ENCODE measurements at regions not wholly inside any gene's neighbourhood (a gene's known extent, or its start where the extent isn't known, plus 50 kb on each side); places are given as distances from the start of the nearest gene placed in this dataset.

DNA sequence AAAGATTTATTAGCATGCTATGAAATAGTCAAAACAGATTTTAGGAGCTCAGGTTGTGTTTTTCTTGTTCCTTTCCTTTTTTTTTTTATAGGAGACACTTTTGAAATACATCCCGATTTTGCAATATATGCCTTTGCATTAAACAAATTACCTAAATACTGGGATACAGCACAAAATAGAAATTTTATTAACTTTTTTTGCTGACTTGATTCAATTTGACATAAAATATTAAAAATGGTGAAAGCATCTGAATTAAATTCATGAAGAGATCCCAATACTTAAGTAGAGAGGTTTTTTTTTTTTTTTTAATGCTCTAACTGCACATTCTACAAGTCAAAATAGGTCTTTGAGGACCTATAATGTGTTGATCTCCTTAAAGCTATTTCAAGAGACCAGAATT is 939.5 kb upstream of the CHAC2 start:
- no peak for ATAC-seq

DNA sequence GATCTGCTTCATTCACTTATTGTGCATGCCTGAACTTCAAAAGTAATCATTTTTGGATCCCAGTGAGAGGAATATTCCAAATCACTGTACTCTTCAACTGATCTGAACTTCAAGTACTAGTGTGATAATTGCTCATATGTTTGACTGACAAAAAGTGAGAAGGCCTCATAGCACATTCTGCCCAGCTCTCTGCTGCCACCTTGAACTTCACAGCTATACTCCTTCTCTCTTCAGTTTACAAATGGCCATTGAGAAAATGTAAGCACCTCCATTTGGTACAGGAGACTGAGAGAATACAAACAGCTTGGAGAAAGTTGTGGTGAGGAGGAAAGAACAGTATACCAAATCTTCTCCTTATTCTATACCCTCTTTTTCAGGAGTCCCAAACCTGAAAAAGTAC is 946.0 kb upstream of the CHAC2 start:
- no peak for ATAC-seq

GRCh38 chr2:52818958-52819357 is 948.6 kb upstream of the CHAC2 start:
- no peak for ATAC-seq

- no peak for ATAC-seq
Observed at GRCh38 chr2:52810460-52810859, 957.1 kb upstream of the CHAC2 start.

DNA sequence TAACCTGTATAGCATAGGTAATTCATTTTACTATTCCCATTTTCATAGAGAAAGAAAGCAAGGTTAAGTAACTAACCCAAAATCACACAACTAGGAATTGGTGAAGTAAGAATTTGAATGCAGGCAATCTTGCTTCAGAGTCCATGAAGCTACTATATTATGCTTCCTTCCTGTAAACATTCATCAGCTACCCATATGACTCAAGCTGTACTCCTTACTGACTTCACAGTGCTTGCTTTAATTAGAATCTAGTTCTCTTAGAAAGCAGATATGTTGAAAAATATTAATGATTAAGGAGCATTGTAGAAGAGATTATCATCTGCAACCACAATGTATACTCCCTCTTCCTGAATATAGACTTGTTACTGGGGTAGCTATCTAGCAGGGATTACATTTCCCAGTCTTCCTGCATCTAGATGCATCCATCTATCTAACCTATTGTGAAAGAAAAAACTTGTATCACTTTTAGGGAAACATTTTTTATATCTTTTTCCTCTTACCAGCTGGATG is 961.6 kb upstream of the CHAC2 start:
- ATAC-seq, result no peak

GRCh38 chr2:52794581-52794980 is 973.0 kb upstream of the CHAC2 start:
- ATAC-seq, result no peak

- ATAC-seq, result no peak
Observed at GRCh38 chr2:52779446-52779845, 988.2 kb upstream of the CHAC2 start.

- ATAC-seq, result no peak
Observed at GRCh38 chr2:52776571-52776970, 991.0 kb upstream of the CHAC2 start.

- ATAC-seq, result no peak
Observed at GRCh38 chr2:52775674-52776073, 991.9 kb upstream of the CHAC2 start.

- no peak for ATAC-seq
Observed at GRCh38 chr2:52765735-52766134, 1001.9 kb upstream of the CHAC2 start.

- no peak for ATAC-seq
Observed at GRCh38 chr2:52749764-52750163, 1017.8 kb upstream of the CHAC2 start.

GRCh38 chr2:52745144-52745543 is 1022.5 kb upstream of the CHAC2 start:
- ATAC-seq, result no peak

DNA sequence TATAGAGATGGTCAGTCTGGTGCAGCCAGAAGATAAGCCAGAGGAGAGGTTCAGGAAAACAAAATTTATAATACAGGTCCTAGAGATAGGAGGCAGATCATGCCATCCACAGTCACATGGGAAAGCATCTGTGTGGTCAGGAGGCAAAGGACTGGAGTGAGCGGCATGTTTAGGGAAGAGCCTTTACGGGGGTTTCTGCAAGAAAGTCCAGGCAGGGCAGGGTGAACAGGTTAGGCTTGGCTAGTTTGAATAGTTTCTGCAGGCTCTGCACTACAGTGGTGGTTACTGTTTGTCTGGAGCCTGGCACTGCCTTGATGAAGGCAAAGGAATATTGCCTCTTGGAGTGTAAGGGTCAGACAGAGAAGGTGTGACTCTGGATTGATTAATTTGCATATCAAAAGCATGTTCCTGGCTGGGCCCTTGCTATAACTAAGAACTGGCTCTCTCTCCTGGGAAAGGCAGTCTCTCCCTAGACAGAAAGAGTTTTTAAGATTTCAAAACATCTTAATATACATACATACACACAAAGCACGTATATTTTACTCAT is 1034.7 kb upstream of the CHAC2 start:
- no peak for ATAC-seq

DNA sequence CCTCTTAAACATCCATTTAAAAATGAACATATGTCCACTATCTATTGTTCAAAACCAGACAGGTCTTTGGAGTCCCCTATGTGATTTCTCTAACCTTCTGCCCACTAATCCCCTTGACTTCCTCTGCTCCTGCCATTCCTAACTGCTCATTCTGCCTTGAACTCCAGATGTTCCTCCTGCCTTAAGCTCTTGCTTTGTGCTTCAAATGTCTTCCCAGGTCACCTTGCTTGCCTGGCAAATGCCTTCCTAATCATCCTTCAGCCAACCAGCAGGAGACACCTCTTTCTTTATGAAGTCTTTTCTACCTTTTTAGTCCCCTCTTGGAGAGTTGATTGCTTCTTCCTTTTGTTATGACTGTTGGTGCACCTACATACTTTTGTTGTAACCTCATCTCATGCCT is 1043.0 kb upstream of the CHAC2 start:
- ATAC-seq, result no peak

DNA sequence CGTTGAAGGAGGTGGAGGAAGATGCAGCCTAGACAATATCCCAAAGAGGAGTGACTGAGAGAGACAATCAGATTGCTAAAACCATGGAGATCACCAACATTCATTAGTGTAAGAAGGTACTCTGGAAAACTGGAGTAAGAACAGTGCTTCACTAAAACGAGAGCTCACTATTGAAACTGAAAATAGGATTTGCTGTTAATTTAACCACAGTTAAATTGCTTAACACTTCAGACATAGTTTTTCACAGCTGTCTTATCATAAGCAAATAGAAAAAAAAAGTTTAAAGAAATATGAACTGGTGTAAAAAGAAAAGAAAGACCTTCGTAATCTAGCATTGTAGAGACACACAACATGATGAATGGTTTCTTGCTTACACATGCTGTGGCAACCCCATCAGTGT is 1049.8 kb upstream of the CHAC2 start:
- no peak for ATAC-seq

- no peak for ATAC-seq
Observed at GRCh38 chr2:52710810-52711618, 1056.6 kb upstream of the CHAC2 start.

DNA sequence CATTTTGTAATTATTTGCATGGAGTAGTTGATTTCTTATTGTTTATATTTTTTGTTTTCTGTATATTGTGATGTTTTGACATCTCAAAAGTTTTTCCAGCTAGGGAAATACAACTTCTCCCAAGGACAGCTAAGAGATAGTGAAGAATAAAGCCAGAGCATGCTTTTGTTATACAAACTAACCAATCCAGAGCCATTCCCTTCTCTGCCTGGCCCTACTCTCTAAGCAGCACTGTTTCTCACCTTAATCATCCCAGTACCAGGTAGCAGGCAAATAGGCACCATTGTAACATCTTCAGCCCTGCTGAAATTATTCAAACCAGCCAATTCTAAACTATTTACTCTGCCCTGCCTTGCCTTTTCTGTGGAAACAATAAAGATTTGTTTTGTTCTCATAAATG is 1063.4 kb upstream of the CHAC2 start:
- ATAC-seq, result no peak

- no peak for ATAC-seq
Observed at GRCh38 chr2:52703004-52703403, 1064.6 kb upstream of the CHAC2 start.

GRCh38 chr2:52698408-52698807 is 1069.2 kb upstream of the CHAC2 start:
- ATAC-seq, result no peak

DNA sequence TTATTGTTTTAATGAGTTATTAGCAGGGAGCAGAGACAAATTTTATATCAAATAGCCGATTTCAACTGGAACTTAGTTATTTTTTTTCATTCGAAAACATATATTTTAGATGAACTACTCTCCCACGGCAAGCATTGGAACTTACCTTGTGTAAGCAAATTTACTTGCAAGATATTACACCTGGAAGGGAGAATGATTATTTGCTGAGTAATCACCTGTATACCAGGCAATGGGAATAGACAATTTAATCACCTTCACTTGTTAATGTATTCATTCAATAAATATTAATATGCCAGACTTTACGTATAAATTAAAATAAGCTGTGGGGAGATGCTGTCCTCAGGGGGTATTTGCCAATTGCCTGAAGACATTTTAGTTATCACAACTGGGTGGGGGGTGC is 1069.9 kb upstream of the CHAC2 start:
- ATAC-seq, result no peak

DNA sequence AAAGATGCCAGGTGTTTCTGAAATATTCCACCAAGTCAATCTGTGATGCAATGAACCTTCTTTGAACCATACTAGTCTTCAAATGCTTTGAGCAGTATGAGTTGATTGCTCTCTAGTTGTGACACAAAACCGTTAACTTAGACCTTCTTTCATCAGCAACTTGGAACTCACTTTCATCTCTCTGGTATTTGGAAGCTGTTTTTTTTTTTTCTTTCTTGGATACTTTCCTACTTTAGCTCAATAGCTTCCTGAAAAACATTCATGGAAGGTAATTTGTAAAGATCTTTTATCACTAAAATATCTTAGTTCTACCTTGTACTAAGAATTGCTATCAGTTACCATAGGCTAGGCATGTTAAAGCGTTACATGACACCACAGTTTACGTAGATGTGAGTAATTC is 1071.9 kb upstream of the CHAC2 start:
- no peak for ATAC-seq

- ATAC-seq, result no peak
Observed at GRCh38 chr2:52686935-52687334, 1080.7 kb upstream of the CHAC2 start.

- no peak for ATAC-seq
Observed at GRCh38 chr2:52676056-52676455, 1091.5 kb upstream of the CHAC2 start.

- ATAC-seq, result no peak
Observed at GRCh38 chr2:52668724-52669123, 1098.9 kb upstream of the CHAC2 start.

DNA sequence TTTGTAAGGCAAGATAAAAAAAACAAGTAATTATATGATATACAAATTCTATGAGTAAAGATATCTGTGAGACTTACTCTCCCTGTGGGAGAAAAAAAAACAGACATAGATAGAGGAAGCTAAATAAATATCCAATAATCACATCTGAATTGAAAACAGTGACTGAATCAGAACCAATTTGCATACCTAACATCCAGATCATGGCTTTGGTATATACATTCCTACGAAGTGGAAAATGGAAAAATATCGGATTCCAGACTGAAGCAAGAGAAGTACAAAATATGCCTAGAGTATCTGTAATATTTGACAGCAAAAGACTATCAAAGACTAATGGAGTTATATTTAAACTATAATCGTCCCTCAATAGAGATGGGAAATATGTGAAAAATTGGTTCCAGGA is 1108.1 kb upstream of the CHAC2 start:
- ATAC-seq, result no peak
